Naive B cell (primary cell): ENCODE measurements at regions not wholly inside any gene's neighbourhood (a gene's known extent, or its start where the extent isn't known, plus 50 kb on each side); places are given as distances from the start of the nearest gene placed in this dataset.
A peak's percentile ranks its signal among the peaks of the same experiment; 100 is the strongest.
"Not testable (repeated sequence)": the region's sequence is repeated elsewhere in the genome, so short reads cannot be mapped to it uniquely, and the experiment has no call there.

Experiments used
- ATAC-seq, 2 donors: fragments of 150-1000 bp; cut with Tn5 transposase; 2 replicates each; pipeline ENCODE4 v1.10.0; 2021; ENCODE audit warnings: low read depth in 2 of 2, mild to moderate bottlenecking in 2 of 2, moderate library complexity in 2 of 2
- DNase-seq: peaks from one replicate; pipeline ENCODE4 v3.0.0; 2022
- H3K27ac Mint-ChIP-seq, 6 donors: one replicate each; pipeline ENCODE4 v1.8.0; 2020 to 2022; ENCODE audit warnings: mild to moderate bottlenecking in 6 of 6, mixed read lengths in 6 of 6, moderate library complexity in 5 of 6, inconsistent platforms in 2 of 6
- H3K27me3 Mint-ChIP-seq, 3 donors: one replicate each; pipeline ENCODE4 v1.8.0; 2021 to 2022; ENCODE audit warnings: mixed read lengths in 3 of 3, mild to moderate bottlenecking in 1 of 3
- H3K36me3 Mint-ChIP-seq, 2 donors: one replicate each; pipeline ENCODE4 v1.8.0; 2020 to 2022; ENCODE audit warnings: mixed read lengths in 2 of 2, inconsistent platforms in 1 of 2, mild to moderate bottlenecking in 1 of 2
- H3K4me1 Mint-ChIP-seq, 3 donors: one replicate each; pipeline ENCODE4 v1.8.0; 2020 to 2022; ENCODE audit warnings: mixed read lengths in 3 of 3, inconsistent platforms in 1 of 3, mild to moderate bottlenecking in 1 of 3, moderate library complexity in 1 of 3
- H3K4me3 Mint-ChIP-seq, 8 donors: one replicate each; pipeline ENCODE4 v1.8.0; 2020 to 2022; ENCODE audit warnings: mild to moderate bottlenecking in 8 of 8, mixed read lengths in 8 of 8, moderate library complexity in 8 of 8, inconsistent platforms in 2 of 8
- H3K9me3 Mint-ChIP-seq, 7 donors: one replicate each; pipeline ENCODE4 v1.8.0; 2020 to 2022; ENCODE audit warnings: mixed read lengths in 7 of 7, mild to moderate bottlenecking in 5 of 7, inconsistent platforms in 2 of 7, moderate library complexity in 1 of 7

DNA sequence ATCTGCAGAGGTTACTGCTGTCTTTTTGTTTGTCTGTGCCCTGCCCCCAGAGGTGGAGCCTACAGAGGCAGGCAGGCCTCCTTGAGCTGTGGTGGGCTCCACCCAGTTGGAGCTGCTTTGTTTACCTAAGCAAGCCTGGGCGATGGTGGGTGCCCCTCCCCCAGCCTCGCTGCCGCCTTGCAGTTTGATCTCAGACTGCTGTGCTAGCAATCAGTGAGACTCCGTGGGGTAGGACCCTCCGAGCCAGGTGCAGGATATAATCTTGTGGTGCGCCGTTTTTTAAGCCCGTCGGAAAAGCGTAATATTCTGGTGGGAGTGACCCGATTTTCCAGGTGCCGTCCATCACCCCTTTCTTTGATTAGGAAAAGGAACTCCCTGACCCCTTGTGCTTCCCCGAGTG is 211.4 kb downstream of the BTBD3 start:
- H3K36me3 Mint-ChIP-seq, ATAC-seq, DNase-seq, H3K9me3 Mint-ChIP-seq, H3K27ac Mint-ChIP-seq, H3K4me1 Mint-ChIP-seq, H3K27me3 Mint-ChIP-seq, H3K4me3 Mint-ChIP-seq: not testable (repeated sequence)

DNA sequence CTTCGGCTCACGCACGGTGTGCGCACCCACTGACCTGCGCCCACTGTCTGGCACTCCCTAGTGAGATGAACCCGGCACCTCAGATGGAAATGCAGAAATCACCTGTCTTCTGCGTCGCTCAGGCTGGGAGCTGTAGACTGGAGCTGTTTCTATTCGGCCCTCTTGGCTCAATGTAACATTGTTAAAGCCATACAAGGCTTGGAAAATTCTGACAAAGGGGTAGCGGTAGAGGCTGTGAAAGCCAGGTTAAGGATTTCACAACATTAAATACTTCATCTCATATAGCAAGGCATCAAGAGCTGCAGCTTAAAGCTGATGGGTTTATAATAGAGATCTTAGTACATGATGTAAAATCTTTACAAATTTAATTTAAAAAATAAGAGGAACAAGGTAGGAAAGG is 211.8 kb downstream of the BTBD3 start:
- not testable (repeated sequence) for DNase-seq, H3K4me3 Mint-ChIP-seq, H3K27ac Mint-ChIP-seq, H3K36me3 Mint-ChIP-seq, H3K4me1 Mint-ChIP-seq, H3K27me3 Mint-ChIP-seq, ATAC-seq, H3K9me3 Mint-ChIP-seq

DNA sequence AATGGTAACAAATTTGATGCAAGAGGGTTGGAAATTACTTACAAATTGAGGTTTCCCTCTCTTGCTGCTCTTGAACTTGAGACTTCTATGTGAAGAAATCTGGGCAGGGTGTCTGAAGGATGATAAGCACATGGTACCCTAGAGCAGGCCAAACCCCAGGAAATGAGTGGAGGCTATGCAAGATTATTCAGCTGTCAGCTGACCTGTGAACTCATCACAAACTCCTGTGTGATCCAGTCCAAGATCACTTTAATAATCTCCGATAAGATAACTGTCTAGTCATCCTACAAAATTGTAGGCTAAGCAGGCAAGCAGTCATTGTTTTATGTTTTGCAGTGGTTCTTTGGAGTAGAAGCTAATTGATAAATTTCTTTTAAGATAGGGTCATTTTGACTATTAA is 213.1 kb downstream of the BTBD3 start:
- Mint-ChIP-seq H3K4me1 (no peaks in the 10 kb centered on the region), H3K9me3 (peaks cover 0 to 5% (median 0%) of the 10 kb centered on the region in 7 donors), H3K36me3 (no peaks in the 10 kb centered on the region), H3K4me3 (no peak overlapping the region), H3K27ac (no peak overlapping the region), H3K27me3 (no peaks in the 10 kb centered on the region)
- DNase-seq: no peak
- ATAC-seq: no peak

DNA sequence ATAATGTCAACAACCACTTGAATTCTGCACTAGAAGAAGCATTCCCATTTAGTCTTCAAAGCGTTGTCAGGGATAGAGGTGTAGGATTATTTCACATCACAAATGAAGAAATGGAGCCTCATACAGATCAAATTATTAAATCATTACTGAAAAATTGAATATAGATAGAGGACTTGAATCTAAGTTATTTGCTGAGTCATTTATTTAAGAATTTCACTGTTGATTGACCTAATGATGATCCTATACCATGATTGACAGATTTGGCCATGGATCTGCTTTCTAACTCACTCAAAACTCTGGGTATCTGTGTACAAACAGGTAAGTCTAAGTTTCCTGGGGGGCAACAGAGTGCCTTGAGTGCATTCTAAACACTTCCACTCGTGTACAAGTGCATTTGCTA is 215.9 kb downstream of the BTBD3 start:
- H3K27ac Mint-ChIP-seq: no peak overlapping the region

DNA sequence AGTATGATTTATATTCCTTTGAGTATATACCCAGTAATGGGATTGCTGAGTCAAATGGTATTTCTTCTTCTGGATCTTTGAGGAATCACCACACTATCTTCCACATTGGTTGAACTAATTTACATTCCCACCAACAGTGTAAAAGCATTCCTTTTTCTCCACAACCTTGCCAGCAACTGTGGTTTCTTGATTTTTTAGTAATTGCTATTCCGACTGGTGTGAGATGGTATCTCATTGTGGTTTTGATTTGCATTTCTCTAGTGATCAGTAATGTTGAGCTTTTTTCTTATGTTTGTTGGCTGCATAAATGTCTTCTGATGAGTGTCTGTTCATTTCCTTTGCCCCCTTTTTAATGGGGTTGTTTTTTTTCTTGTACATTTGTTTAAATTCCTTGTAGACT is 228.3 kb downstream of the BTBD3 start:
- not testable (repeated sequence) for ATAC-seq, H3K27ac Mint-ChIP-seq, DNase-seq, H3K36me3 Mint-ChIP-seq, H3K27me3 Mint-ChIP-seq, H3K4me1 Mint-ChIP-seq, H3K4me3 Mint-ChIP-seq
- peaks cover 1 to 31% (median 11%) of the 10 kb centered on the region in 7 donors for H3K9me3 Mint-ChIP-seq

More for the DNA sequence above, 215.9 kb downstream of the BTBD3 start:
- H3K9me3 Mint-ChIP-seq: peaks cover 0 to 16% (median 10%) of the 10 kb centered on the region in 7 donors
- no peaks in the 10 kb centered on the region for H3K27me3 Mint-ChIP-seq
- H3K4me1 Mint-ChIP-seq: no peaks in the 10 kb centered on the region
- H3K36me3 Mint-ChIP-seq: no peaks in the 10 kb centered on the region
- ATAC-seq (no peak), DNase-seq (no peak)
- H3K4me3 Mint-ChIP-seq: no peak overlapping the region

DNA sequence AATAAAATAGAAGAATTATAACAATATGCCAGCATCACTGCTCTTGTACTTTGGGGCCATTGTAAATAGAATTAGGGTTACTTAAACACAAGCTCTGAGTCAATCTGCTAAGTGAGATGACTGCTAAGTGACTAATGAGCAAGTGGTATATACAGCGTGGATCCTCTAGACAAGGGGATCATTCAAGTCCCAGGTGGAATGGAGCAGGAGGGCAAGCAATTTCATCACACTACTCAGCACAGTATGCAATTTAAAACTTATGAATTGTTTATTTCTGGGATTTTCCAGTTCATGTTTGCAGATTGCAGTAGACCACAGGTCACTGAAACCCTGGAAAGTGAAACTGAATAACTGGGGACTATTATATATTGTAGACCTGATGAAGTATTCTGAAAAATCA is 235.3 kb downstream of the BTBD3 start:
- H3K4me1 Mint-ChIP-seq: no peaks in the 10 kb centered on the region
- H3K27ac Mint-ChIP-seq: no peak overlapping the region
- ATAC-seq (no peak), DNase-seq (no peak)
- H3K36me3 Mint-ChIP-seq: no peaks in the 10 kb centered on the region
- no peak overlapping the region for H3K4me3 Mint-ChIP-seq
- H3K9me3 Mint-ChIP-seq: peaks cover 0 to 2% (median 0%) of the 10 kb centered on the region in 7 donors
- H3K27me3 Mint-ChIP-seq: no peaks in the 10 kb centered on the region

DNA sequence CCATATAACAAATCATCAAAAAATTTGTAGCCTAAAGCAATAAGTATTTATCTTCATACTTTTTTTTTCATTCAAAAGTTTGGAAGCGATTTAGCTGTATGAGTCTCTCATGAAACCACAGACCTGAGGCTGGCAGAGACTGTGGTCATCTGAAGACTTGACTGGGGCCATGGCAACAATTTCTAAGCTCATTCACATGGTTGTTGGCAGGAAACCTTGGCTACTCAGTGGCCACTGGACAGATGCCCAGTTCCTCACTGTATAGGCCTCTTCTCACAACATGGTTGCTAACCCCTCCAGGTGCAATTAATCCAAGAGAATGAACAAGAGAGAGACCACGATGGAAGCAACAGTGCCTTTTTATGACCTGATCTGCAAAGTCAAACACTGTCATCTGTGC is 235.9 kb downstream of the BTBD3 start:
- Mint-ChIP-seq H3K4me3 (no peak overlapping the region), H3K9me3 (peaks cover 0 to 2% (median 0%) of the 10 kb centered on the region in 7 donors), H3K36me3 (no peaks in the 10 kb centered on the region), H3K27me3 (no peaks in the 10 kb centered on the region), H3K4me1 (no peaks in the 10 kb centered on the region), H3K27ac (no peak overlapping the region)
- DNase-seq (no peak), ATAC-seq (no peak)

DNA sequence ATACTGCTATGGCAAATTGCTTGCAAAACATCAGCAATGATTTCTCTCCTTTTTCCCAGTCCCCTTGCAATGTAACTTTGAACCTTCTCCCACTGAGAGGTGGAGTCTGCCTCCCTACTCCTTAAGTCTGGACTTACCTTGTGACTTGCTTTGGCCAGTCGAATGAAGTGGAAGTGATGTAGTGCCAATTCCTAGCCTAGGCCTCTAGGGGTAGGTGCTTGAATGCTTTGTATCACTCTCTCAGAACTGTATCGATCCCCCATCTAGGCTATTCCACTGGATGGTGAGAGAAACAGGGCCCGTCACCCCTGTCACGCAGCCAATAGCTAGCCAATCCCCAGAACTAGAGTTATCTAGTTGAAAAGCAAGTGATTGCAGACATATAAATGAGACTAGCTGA is 238.6 kb downstream of the BTBD3 start:
- no peak overlapping the region for H3K27ac Mint-ChIP-seq
- DNase-seq (no peak), ATAC-seq (no peak)
- H3K9me3 Mint-ChIP-seq: peaks cover 0 to 2% (median 0%) of the 10 kb centered on the region in 7 donors
- H3K4me1 Mint-ChIP-seq: no peaks in the 10 kb centered on the region
- H3K4me3 Mint-ChIP-seq: no peak overlapping the region
- H3K36me3 Mint-ChIP-seq: no peaks in the 10 kb centered on the region
- H3K27me3 Mint-ChIP-seq: no peaks in the 10 kb centered on the region

DNA sequence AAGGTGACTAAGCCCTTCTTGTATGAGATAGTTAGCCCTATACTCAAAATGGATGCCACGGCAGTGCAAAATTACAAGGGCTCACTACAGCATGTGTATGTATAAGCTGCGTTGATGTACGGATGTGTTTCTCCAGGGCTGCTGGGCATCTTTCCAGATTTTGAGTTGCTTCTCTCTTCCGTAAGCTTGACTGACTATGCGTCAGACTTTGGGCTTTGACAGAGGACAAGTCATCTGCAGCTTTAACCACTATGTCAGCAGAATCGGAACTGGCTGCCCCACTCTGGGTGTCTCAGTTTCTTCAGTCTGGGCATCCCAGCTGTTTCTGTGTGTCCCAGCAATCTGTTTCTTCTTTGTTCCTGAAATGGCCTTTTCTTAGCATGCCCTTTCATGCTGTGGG is 241.6 kb downstream of the BTBD3 start:
- DNase-seq: no peak
- no peak for ATAC-seq
- no peaks in the 10 kb centered on the region for H3K36me3 Mint-ChIP-seq
- H3K9me3 Mint-ChIP-seq: peaks cover 0 to 2% (median 0%) of the 10 kb centered on the region in 7 donors
- no peak overlapping the region for H3K27ac Mint-ChIP-seq
- H3K27me3 Mint-ChIP-seq: no peaks in the 10 kb centered on the region
- H3K4me3 Mint-ChIP-seq: no peak overlapping the region
- H3K4me1 Mint-ChIP-seq: no peaks in the 10 kb centered on the region

DNA sequence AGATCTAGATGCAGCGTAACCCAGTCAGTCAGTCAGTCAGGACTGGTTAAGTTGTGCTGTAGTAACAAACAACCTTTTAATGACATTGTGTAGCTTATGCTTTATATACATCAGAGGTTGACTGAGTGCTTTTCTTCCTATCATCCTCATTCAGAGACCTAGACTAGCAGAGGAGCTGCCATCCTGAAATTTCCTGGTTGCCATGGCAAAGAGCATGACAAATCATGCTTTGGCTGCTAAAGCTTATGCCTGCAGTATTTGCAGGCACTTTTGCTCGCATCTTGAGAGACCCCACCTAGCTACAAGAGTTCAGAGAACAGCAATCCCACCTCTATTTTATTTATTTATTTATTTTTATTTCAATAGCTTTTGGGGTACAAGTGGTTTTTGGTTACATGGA is 244.0 kb downstream of the BTBD3 start:
- ATAC-seq: no peak
- no peaks in the 10 kb centered on the region for H3K27me3 Mint-ChIP-seq
- H3K27ac Mint-ChIP-seq: no peak overlapping the region
- no peak overlapping the region for H3K4me3 Mint-ChIP-seq
- DNase-seq: no peak
- H3K36me3 Mint-ChIP-seq: no peaks in the 10 kb centered on the region
- H3K4me1 Mint-ChIP-seq: peaks cover 0 to 6% (median 0%) of the 10 kb centered on the region in 3 donors
- peaks cover 0 to 4% (median 0%) of the 10 kb centered on the region in 7 donors for H3K9me3 Mint-ChIP-seq

DNA sequence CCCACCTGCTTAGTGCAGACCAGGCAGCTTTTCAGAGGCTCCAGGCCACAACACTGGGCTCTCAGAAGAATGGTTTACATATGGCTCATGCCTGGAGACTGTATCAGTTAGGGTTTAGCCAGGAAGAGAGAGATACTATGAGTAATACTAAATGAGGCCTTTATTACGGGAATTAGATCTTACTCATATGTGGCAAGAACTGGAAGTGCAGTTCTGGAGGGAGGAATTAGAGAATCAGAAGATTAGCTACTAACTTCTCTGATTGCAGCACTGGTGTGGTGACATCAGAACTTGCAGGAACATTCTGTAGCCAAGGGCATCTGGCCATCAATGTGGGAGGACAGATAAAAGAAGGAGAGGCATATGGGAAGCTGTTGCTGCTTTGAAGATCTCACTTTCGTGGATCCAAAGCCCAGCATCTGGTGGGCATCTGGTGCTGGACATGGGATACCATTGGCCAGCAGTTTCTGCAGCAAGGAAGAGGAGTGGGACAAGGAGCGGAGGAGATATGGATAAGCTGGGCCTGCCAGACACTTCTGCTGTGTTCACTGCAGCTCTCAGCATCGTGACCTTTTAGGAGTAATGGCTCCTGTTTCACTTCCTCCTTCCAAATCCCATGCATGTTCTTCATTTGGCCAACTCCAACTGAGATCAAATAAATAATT is 248.5 kb downstream of the BTBD3 start:
- ATAC-seq (no peak), DNase-seq (no peak)
- H3K4me1 Mint-ChIP-seq: peaks cover 0 to 6% (median 0%) of the 10 kb centered on the region in 3 donors
- H3K36me3 Mint-ChIP-seq: no peaks in the 10 kb centered on the region
- peaks cover 5 to 17% (median 11%) of the 10 kb centered on the region in 7 donors for H3K9me3 Mint-ChIP-seq
- no peak overlapping the region for H3K4me3 Mint-ChIP-seq
- H3K27ac Mint-ChIP-seq: peak overlapping the region in 1 of 6 donors; percentile 47
- H3K27me3 Mint-ChIP-seq: no peaks in the 10 kb centered on the region

DNA sequence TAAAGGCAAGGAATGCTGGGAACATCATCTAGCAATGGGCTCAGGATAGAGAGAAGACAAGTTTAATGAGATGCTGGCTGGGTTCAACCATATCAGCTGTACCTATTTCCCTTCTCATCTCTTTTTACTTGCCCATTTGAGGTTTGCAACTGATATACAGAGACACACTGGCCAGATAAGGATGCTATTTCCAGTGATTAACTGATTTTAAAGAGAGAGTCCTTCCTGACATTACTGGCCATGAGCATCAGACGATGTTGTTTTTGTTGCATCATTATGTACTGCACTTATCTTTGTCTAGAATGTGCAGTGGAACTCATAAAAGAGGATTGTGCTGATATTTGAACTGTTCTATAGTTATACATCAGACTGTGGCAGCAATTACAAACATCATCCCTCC is 252.7 kb downstream of the BTBD3 start:
- no peaks in the 10 kb centered on the region for H3K36me3 Mint-ChIP-seq
- no peak overlapping the region for H3K27ac Mint-ChIP-seq
- H3K9me3 Mint-ChIP-seq: peaks cover 7 to 13% (median 11%) of the 10 kb centered on the region in 7 donors
- peaks cover 0 to 9% (median 0%) of the 10 kb centered on the region in 3 donors for H3K4me1 Mint-ChIP-seq
- no peak for ATAC-seq
- no peak for DNase-seq
- H3K27me3 Mint-ChIP-seq: no peaks in the 10 kb centered on the region
- H3K4me3 Mint-ChIP-seq: no peak overlapping the region

DNA sequence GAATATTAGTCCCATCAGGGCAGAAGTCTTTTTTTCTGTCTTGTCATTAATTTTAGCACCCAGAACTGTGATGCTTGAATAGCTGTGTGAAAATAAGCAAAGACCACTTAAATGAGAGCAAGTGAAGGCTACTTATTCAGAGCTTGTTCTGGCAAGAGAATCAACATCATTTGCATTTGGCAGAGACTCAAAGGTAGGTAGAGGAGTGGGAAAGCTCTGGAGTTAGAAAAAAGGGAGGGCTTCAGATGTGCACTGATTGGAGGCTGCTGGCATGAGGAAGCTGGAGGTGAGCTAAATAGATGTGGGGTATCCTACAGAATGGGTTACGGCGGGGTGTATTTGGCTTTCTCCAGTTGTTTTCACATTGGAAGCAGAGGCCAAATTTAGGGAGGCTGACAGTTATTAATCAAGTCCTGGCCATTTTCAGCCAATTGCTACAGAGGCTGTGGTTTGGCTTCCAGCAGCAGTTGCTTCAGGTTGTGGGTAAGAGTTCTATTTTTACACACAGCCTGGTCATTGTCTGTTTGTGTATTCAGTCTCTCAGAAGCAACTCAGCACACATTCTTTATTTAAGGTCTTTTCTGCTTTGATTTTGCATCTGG is 254.3 kb downstream of the BTBD3 start:
- no peak for ATAC-seq
- H3K4me1 Mint-ChIP-seq: peaks cover 0 to 5% (median 0%) of the 10 kb centered on the region in 3 donors
- DNase-seq: no peak
- no peak overlapping the region for H3K4me3 Mint-ChIP-seq
- peaks cover 5 to 13% (median 11%) of the 10 kb centered on the region in 7 donors for H3K9me3 Mint-ChIP-seq
- no peaks in the 10 kb centered on the region for H3K36me3 Mint-ChIP-seq
- peak overlapping the region in 1 of 6 donors; percentile 6 for H3K27ac Mint-ChIP-seq
- H3K27me3 Mint-ChIP-seq: no peaks in the 10 kb centered on the region

DNA sequence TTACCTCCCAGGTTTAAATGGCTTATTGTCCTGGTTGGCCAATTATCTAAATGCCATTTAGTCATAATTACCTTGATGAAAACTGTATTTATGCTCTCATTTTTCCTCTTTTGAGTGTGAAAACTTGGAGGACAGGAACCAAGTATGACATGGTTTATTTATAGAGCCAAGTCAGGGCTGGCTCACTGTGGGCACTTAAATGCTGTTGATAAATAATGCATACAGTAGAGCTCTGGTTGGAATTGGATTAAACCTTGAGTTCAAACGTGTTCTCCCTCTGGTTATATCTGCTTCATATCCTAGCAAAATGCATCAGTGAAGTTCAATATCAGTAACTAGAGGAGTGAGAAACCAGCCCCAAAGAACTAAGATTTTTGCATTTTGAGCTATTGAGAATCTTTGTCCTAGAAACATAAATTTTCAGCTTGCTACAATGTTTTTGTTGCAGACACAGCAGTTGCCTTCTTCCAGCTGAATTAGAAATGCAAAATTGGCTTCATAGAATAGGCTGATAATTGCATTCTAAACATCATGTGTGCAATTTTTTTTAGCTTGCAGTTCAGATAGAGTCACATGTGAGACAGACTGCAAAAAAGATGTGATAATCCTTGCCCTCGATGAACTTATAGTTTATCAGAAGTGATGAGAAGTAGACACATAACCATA is 255.8 kb downstream of the BTBD3 start:
- H3K36me3 Mint-ChIP-seq: no peaks in the 10 kb centered on the region
- H3K9me3 Mint-ChIP-seq: peaks cover 2 to 7% (median 4%) of the 10 kb centered on the region in 7 donors
- peaks cover 0 to 5% (median 0%) of the 10 kb centered on the region in 3 donors for H3K4me1 Mint-ChIP-seq
- H3K27me3 Mint-ChIP-seq: no peaks in the 10 kb centered on the region
- H3K27ac Mint-ChIP-seq: no peak overlapping the region
- ATAC-seq (no peak), DNase-seq (no peak)
- no peak overlapping the region for H3K4me3 Mint-ChIP-seq
